ENCODE measurements at regions not wholly inside any gene's neighbourhood (a gene's known extent, or its start where the extent isn't known, plus 50 kb on each side); places are given as distances from the start of the nearest gene placed in this dataset.

GRCh38 chr14:104345621-104346462 is 207.5 kb downstream of the KIF26A start:
- DNase-seq = no peak

GRCh38 chr14:104346608-104347007 is 208.2 kb downstream of the KIF26A start:
- Histone ChIP-seq H3K4me1 (peaks cover 7% of the 10 kb centered on the region), H3K9me3 (no peaks in the 10 kb centered on the region), H3K4me3 (no peak overlapping the region), H3K9ac (ENCODE audit: low read depth in 2 of 2, low read length in 2 of 2) (no peak overlapping the region), H3K27ac (no peak overlapping the region), H3K36me3 (no peaks in the 10 kb centered on the region), H3K27me3 (no peaks in the 10 kb centered on the region)
- intact Hi-C loops (cut with DNase I) = loop anchor here (10.0 kb wide), 1 partner anchor 212 kb away; the partner anchor contains the start of gene KIF26A
- no peak for DNase-seq
- TF ChIP-seq CTCF (IDR thresholded peaks at IDR 0.05) = no peak

More at GRCh38 chr14:104345621-104346462, 207.5 kb downstream of the KIF26A start:
- Histone ChIP-seq H3K27ac (no peak overlapping the region), H3K9ac (ENCODE audit: low read depth in 2 of 2, low read length in 2 of 2) (no peak overlapping the region), H3K27me3 (no peaks in the 10 kb centered on the region), H3K36me3 (no peaks in the 10 kb centered on the region), H3K4me1 (peaks cover 7% of the 10 kb centered on the region), H3K9me3 (no peaks in the 10 kb centered on the region), H3K4me3 (no peak overlapping the region)
- intact Hi-C loops (cut with DNase I) = loop anchor here (10.0 kb wide), 1 partner anchor 211 kb away; the partner anchor contains the start of gene KIF26A
- TF ChIP-seq CTCF (IDR thresholded peaks at IDR 0.05) = no peak

- intact Hi-C loops (cut with DNase I) = loop anchor here (10.0 kb wide), 1 partner anchor 214 kb away; the partner anchor contains the start of gene KIF26A
- H3K9ac ChIP-seq (ENCODE audit: low read depth in 2 of 2, low read length in 2 of 2) = no peak overlapping the region
Measured at GRCh38 chr14:104348741-104349140, 210.4 kb downstream of the KIF26A start.

GRCh38 chr14:104349950-104350349 is 211.6 kb downstream of the KIF26A start:
- no peak for DNase-seq
- H3K4me3 ChIP-seq = no peak overlapping the region
- H3K36me3 ChIP-seq = no peaks in the 10 kb centered on the region
- intact Hi-C loops (cut with DNase I) = loop anchor here (10.0 kb wide), 1 partner anchor 215 kb away; the partner anchor contains the start of gene KIF26A
- no peak for TF ChIP-seq CTCF (IDR thresholded peaks at IDR 0.05)
- no peaks in the 10 kb centered on the region for H3K4me1 ChIP-seq
- no peaks in the 10 kb centered on the region for H3K27me3 ChIP-seq
- no peaks in the 10 kb centered on the region for H3K9me3 ChIP-seq
- no peak overlapping the region for H3K9ac ChIP-seq (ENCODE audit: low read depth in 2 of 2, low read length in 2 of 2)
- H3K27ac ChIP-seq = no peak overlapping the region

More at GRCh38 chr14:104348741-104349140, 210.4 kb downstream of the KIF26A start:
- H3K27me3 ChIP-seq = no peaks in the 10 kb centered on the region
- TF ChIP-seq CTCF (IDR thresholded peaks at IDR 0.05) = no peak
- H3K27ac ChIP-seq = no peak overlapping the region
- no peaks in the 10 kb centered on the region for H3K4me1 ChIP-seq
- no peaks in the 10 kb centered on the region for H3K9me3 ChIP-seq
- no peaks in the 10 kb centered on the region for H3K36me3 ChIP-seq
- no peak overlapping the region for H3K4me3 ChIP-seq
- DNase-seq = no peak

- H3K4me1 ChIP-seq = no peaks in the 10 kb centered on the region
- H3K9ac ChIP-seq (ENCODE audit: low read depth in 2 of 2, low read length in 2 of 2) = no peak overlapping the region
- H3K27me3 ChIP-seq = no peaks in the 10 kb centered on the region
- H3K27ac ChIP-seq = no peak overlapping the region
- H3K36me3 ChIP-seq = no peaks in the 10 kb centered on the region
- H3K4me3 ChIP-seq = no peak overlapping the region
- H3K9me3 ChIP-seq = no peaks in the 10 kb centered on the region
- intact Hi-C loops (cut with DNase I) = no loop called here
- DNase-seq = no peak
- TF ChIP-seq CTCF (IDR thresholded peaks at IDR 0.05) = no peak
Measured at GRCh38 chr14:104350463-104351185, 212.2 kb downstream of the KIF26A start.
